ENCODE measurements at regions not wholly inside any gene's neighbourhood (a gene's known extent, or its start where the extent isn't known, plus 50 kb on each side); places are given as distances from the start of the nearest gene placed in this dataset.

GRCh38 chr1:200233393-200233792 lies 176.4 kb downstream of the ZNF281 start:
- H3K9me3 ChIP-seq (ENCODE audit: control insufficient read depth in 2 of 3, insufficient read depth in 1 of 3, low read length in 3 of 3) = no peaks in the 10 kb centered on the region
- intact Hi-C loops (cut with DNase I) = no loop called here
- no peak overlapping the region for H3K9ac ChIP-seq (ENCODE audit: low read length in 3 of 3)
- H3K36me3 ChIP-seq (ENCODE audit: control insufficient read depth in 2 of 3, insufficient read depth in 3 of 3, low read length in 3 of 3) = no peaks in the 10 kb centered on the region
- H3K4me3 ChIP-seq (ENCODE audit: low read length in 3 of 3) = no peak overlapping the region
- H3K4me1 ChIP-seq (ENCODE audit: control insufficient read depth in 2 of 3, insufficient read depth in 2 of 3, low read depth in 1 of 3, low read length in 3 of 3) = no peaks in the 10 kb centered on the region
- no peaks in the 10 kb centered on the region for H3K27me3 ChIP-seq (ENCODE audit: control insufficient read depth, insufficient read depth, low read length)
- FAIRE-seq = no peak
- DNase-seq = no peak
- no peak overlapping the region for H3K27ac ChIP-seq (ENCODE audit: low read depth in 2 of 2, low read length in 2 of 2)
- TF ChIP-seq, protein P1, sequence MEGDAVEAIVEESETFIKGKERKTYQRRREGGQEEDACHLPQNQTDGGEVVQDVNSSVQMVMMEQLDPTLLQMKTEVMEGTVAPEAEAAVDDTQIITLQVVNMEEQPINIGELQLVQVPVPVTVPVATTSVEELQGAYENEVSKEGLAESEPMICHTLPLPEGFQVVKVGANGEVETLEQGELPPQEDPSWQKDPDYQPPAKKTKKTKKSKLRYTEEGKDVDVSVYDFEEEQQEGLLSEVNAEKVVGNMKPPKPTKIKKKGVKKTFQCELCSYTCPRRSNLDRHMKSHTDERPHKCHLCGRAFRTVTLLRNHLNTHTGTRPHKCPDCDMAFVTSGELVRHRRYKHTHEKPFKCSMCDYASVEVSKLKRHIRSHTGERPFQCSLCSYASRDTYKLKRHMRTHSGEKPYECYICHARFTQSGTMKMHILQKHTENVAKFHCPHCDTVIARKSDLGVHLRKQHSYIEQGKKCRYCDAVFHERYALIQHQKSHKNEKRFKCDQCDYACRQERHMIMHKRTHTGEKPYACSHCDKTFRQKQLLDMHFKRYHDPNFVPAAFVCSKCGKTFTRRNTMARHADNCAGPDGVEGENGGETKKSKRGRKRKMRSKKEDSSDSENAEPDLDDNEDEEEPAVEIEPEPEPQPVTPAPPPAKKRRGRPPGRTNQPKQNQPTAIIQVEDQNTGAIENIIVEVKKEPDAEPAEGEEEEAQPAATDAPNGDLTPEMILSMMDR (IDR thresholded peaks at IDR 0.05; ENCODE audit: borderline replicate concordance, extremely low read depth, insufficient read depth) = no peak

DNA sequence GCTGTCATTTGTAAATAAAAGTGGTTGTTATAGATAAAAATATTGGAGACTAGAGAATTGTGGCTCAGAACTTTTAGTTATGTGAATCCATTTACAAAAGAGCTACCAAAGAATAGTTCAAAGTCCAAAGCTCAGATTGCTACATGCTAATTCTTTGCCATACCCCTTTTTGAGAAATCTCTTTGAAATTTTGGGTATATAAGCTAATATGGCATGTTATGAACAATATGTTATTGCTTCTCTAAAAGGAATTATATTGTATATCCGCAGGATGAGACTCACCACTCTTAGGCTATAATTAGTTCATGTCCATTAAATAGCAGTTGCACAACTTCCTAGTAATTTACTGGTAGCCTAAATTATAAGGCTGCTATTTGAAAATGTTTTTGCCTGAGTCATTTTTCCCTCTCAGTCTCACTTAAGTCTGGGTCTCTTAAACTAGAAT lies 178.0 kb downstream of the ZNF281 start:
- intact Hi-C loops (cut with DNase I) = no loop called here
- Histone ChIP-seq H3K9ac (ENCODE audit: low read length in 3 of 3) (no peak overlapping the region), H3K4me1 (ENCODE audit: control insufficient read depth in 2 of 3, insufficient read depth in 2 of 3, low read depth in 1 of 3, low read length in 3 of 3) (no peaks in the 10 kb centered on the region), H3K27ac (ENCODE audit: low read depth in 2 of 2, low read length in 2 of 2) (no peak overlapping the region), H3K36me3 (ENCODE audit: control insufficient read depth in 2 of 3, insufficient read depth in 3 of 3, low read length in 3 of 3) (no peaks in the 10 kb centered on the region), H3K27me3 (ENCODE audit: control insufficient read depth, insufficient read depth, low read length) (no peaks in the 10 kb centered on the region), H3K4me3 (ENCODE audit: low read length in 3 of 3) (no peak overlapping the region), H3K9me3 (ENCODE audit: control insufficient read depth in 2 of 3, insufficient read depth in 1 of 3, low read length in 3 of 3) (no peaks in the 10 kb centered on the region)
- TF ChIP-seq, protein P1 (IDR thresholded peaks at IDR 0.05; ENCODE audit: borderline replicate concordance, extremely low read depth, insufficient read depth) = no peak
- DNase-seq = no peak
- no peak for FAIRE-seq

- Histone ChIP-seq H3K27ac (ENCODE audit: low read depth in 2 of 2, low read length in 2 of 2) (no peak overlapping the region), H3K27me3 (ENCODE audit: control insufficient read depth, insufficient read depth, low read length) (no peaks in the 10 kb centered on the region), H3K9ac (ENCODE audit: low read length in 3 of 3) (no peak overlapping the region), H3K4me3 (ENCODE audit: low read length in 3 of 3) (no peak overlapping the region), H3K36me3 (ENCODE audit: control insufficient read depth in 2 of 3, insufficient read depth in 3 of 3, low read length in 3 of 3) (no peaks in the 10 kb centered on the region), H3K9me3 (ENCODE audit: control insufficient read depth in 2 of 3, insufficient read depth in 1 of 3, low read length in 3 of 3) (no peaks in the 10 kb centered on the region), H3K4me1 (ENCODE audit: control insufficient read depth in 2 of 3, insufficient read depth in 2 of 3, low read depth in 1 of 3, low read length in 3 of 3) (no peaks in the 10 kb centered on the region)
- intact Hi-C loops (cut with DNase I) = no loop called here
- TF ChIP-seq, protein P1 (IDR thresholded peaks at IDR 0.05; ENCODE audit: borderline replicate concordance, extremely low read depth, insufficient read depth) = no peak
- no peak for FAIRE-seq
- no peak for DNase-seq
These were observed 179.2 kb downstream of the ZNF281 start for GRCh38 chr1:200230671-200231070.

GRCh38 chr1:200228486-200228885 lies 181.3 kb downstream of the ZNF281 start:
- FAIRE-seq (no peak), DNase-seq (no peak)
- intact Hi-C loops (cut with DNase I) = no loop called here
- Histone ChIP-seq H3K4me1 (ENCODE audit: control insufficient read depth in 2 of 3, insufficient read depth in 2 of 3, low read depth in 1 of 3, low read length in 3 of 3) (no peaks in the 10 kb centered on the region), H3K27me3 (ENCODE audit: control insufficient read depth, insufficient read depth, low read length) (no peaks in the 10 kb centered on the region), H3K36me3 (ENCODE audit: control insufficient read depth in 2 of 3, insufficient read depth in 3 of 3, low read length in 3 of 3) (no peaks in the 10 kb centered on the region), H3K9ac (ENCODE audit: low read length in 3 of 3) (no peak overlapping the region), H3K27ac (ENCODE audit: low read depth in 2 of 2, low read length in 2 of 2) (no peak overlapping the region), H3K9me3 (ENCODE audit: control insufficient read depth in 2 of 3, insufficient read depth in 1 of 3, low read length in 3 of 3) (no peaks in the 10 kb centered on the region), H3K4me3 (ENCODE audit: low read length in 3 of 3) (no peak overlapping the region)
- TF ChIP-seq, protein P1 (IDR thresholded peaks at IDR 0.05; ENCODE audit: borderline replicate concordance, extremely low read depth, insufficient read depth) = no peak

Data from kidney (tissue), 13 donors.